Erythroblast (primary cell): ENCODE measurements at regions not wholly inside any gene's neighbourhood (a gene's known extent, or its start where the extent isn't known, plus 50 kb on each side); places are given as distances from the start of the nearest gene placed in this dataset.

Source experiments
- GATA1 ChIP-seq: IDR thresholded peaks from 2 replicates; pipeline ENCODE4 v1.6.1; 2011; ENCODE audit warnings: low read depth, mild to moderate bottlenecking, control low read depth, low read length, moderate library complexity
- POLR2A ChIP-seq: IDR thresholded peaks from 2 replicates; pipeline ENCODE4 v1.6.1; 2011; ENCODE audit warnings: mild to moderate bottlenecking, low read length

DNA sequence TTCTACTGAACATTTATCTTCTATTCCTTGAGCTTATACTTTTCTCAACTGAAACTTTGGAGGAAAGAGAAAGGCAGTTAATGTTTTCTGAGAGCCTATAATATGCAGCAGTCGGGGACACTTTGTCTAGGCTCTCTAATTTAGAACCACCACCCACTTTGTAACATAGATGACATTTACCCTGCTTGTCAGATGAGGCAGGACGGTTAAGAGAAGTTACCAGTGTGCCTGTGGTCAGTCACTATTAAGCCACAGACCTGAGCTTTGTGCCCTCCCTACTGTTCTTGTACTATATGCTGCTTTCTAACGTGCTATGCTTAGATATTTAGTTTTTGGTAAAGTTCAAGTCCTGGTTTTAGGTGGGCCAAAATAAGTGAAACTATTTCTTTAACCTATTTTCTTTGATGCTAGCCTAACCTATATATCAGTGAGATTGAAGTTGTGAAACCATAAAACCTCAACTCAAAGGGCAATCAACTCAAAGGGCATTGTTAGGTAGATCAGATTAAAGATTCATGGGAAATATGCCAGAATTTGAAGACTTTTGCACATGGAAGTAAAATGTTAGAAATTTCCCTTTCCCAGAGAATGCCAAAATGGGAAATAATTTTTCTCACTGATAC is 156.5 kb upstream of the AGR3 start:
- TF ChIP-seq POLR2A: no peak
- TF ChIP-seq GATA1: no peak
